PFSK-1 (cell line): ENCODE measurements at regions not wholly inside any gene's neighbourhood (a gene's known extent, or its start where the extent isn't known, plus 50 kb on each side); places are given as distances from the start of the nearest gene placed in this dataset.

Experiments used
- FOXP2 ChIP-seq: optimal IDR thresholded peaks from 2 replicates; pipeline ENCODE3; 2011; ENCODE audit warnings: borderline replicate concordance, control low read depth, inconsistent platforms; ENCODE audit not compliant: insufficient read depth; ENCODE audit errors: extremely low read length, extremely low read depth
- POLR2AphosphoS5 ChIP-seq: IDR thresholded peaks from 2 replicates; pipeline ENCODE4 v1.6.1; 2012; ENCODE audit warnings: low read depth, mild to moderate bottlenecking, control low read depth, low read length, moderate library complexity
- REST ChIP-seq, 2 experiments: IDR thresholded peaks; 2 replicates each; pipeline versions ENCODE4 v1.6.1 to v1.8.0; 2011 to 2012; ENCODE audit warnings: low read depth in 2 of 2, low read length in 2 of 2, control low read depth in 1 of 2, inconsistent platforms in 1 of 2, mild to moderate bottlenecking in 1 of 2, moderate library complexity in 1 of 2; ENCODE audit not compliant: insufficient read depth in 1 of 2
- SIN3A ChIP-seq: IDR thresholded peaks from 2 replicates; pipeline ENCODE4 v1.6.1; 2012; ENCODE audit warnings: mild to moderate bottlenecking, low read length, moderate library complexity, borderline replicate concordance; ENCODE audit not compliant: insufficient read depth
- TAF1 ChIP-seq: IDR thresholded peaks from 2 replicates; pipeline ENCODE4 v1.6.1; 2012; ENCODE audit warnings: low read length, control low read depth, borderline replicate concordance; ENCODE audit not compliant: insufficient read depth

GRCh38 chr10:111475720-111476119, 398.9 kb downstream of the ADRA2A start:
- TF ChIP-seq REST (IDR thresholded peaks at IDR 0.05; ENCODE audit: insufficient read depth in 1 of 2, low read depth in 2 of 2, low read length in 2 of 2) (no peak), TAF1 (no peak), POLR2AphosphoS5 (no peak), SIN3A (no peak), FOXP2 (no peak)
